Common myeloid progenitor, CD34-positive (primary cell): ENCODE measurements at regions not wholly inside any gene's neighbourhood (a gene's known extent, or its start where the extent isn't known, plus 50 kb on each side); places are given as distances from the start of the nearest gene placed in this dataset.
"Not testable (repeated sequence)": the region's sequence is repeated elsewhere in the genome, so short reads cannot be mapped to it uniquely, and the experiment has no call there.

Experiments
- CTCF ChIA-PET: fragments of 350-600 bp; sonication (Branson Sonifier 250); formaldehyde crosslinking; loops from one replicate; lab custom pipeline; 2021; ENCODE audit warnings: antibody characterized with exemption; lab: Charles Lee
- POLR2A ChIA-PET: fragments of 350-600 bp; sonication (Branson Sonifier 250); formaldehyde crosslinking; loops from one replicate; lab custom pipeline; 2021; ENCODE audit warnings: antibody characterized with exemption; lab: Charles Lee
- DNase-seq, 3 donors: peaks; one replicate each; pipeline versions ENCODE4 v3.0.0 to v3.0.0-alpha.2; 2013
- H3K27ac ChIP-seq, 2 experiments: 1 replicate in 1 of 2; 2 replicates in 1 of 2; pipeline ENCODE4 v1.7.0; 2013; ENCODE audit warnings: inconsistent platforms in 2 of 2, low read length in 2 of 2, mild to moderate bottlenecking in 2 of 2, low read depth in 1 of 2, moderate library complexity in 1 of 2; ENCODE audit not compliant: severe bottlenecking in 2 of 2, insufficient read depth in 1 of 2, poor library complexity in 1 of 2
- H3K27me3 ChIP-seq, 5 experiments: replicated peaks in 2 of 5; 1 replicate in 3 of 5; 2 replicates in 2 of 5; pipeline versions ENCODE4 v1.6.1 to v1.7.0; 2013; ENCODE audit warnings: low read length in 4 of 5, mild to moderate bottlenecking in 2 of 5, moderate library complexity in 2 of 5, inconsistent platforms in 1 of 5; ENCODE audit not compliant: insufficient read depth in 5 of 5, control insufficient read depth in 4 of 5
- H3K36me3 ChIP-seq, 4 experiments: 1 replicate in 2 of 4; 2 replicates in 2 of 4; pipeline versions ENCODE4 v1.6.1 to v1.7.0; 2013; ENCODE audit warnings: low read length in 3 of 4, control low read depth in 1 of 4, mild to moderate bottlenecking in 1 of 4; ENCODE audit not compliant: control insufficient read depth in 4 of 4, insufficient read depth in 4 of 4
- H3K4me1 ChIP-seq, 4 experiments: 1 replicate in 3 of 4; 2 replicates in 1 of 4; pipeline versions ENCODE4 v1.6.1 to v1.7.1; 2013; ENCODE audit warnings: low read length in 3 of 4, mild to moderate bottlenecking in 3 of 4, control low read depth in 1 of 4, inconsistent platforms in 1 of 4, moderate library complexity in 1 of 4; ENCODE audit not compliant: control insufficient read depth in 4 of 4, insufficient read depth in 4 of 4; ENCODE audit errors: control extremely low read depth in 1 of 4
- H3K4me3 ChIP-seq, 7 experiments: 1 replicate in 4 of 7; 2 replicates in 3 of 7; pipeline versions ENCODE4 v1.5.1 to v1.7.0; 2013; ENCODE audit warnings: mild to moderate bottlenecking in 7 of 7, low read length in 6 of 7, moderate library complexity in 6 of 7, inconsistent platforms in 2 of 7, low read depth in 2 of 7, control low read depth in 1 of 7; ENCODE audit not compliant: insufficient read depth in 4 of 7, control insufficient read depth in 1 of 7; ENCODE audit errors: extremely low read depth in 1 of 7
- H3K9me3 ChIP-seq, 5 experiments: 1 replicate in 4 of 5; 2 replicates in 1 of 5; pipeline versions ENCODE4 v1.6.1 to v1.7.1; 2013; ENCODE audit warnings: low read length in 4 of 5, mild to moderate bottlenecking in 2 of 5, inconsistent platforms in 1 of 5, low read depth in 1 of 5, moderate library complexity in 1 of 5; ENCODE audit not compliant: control insufficient read depth in 4 of 5, insufficient read depth in 2 of 5; ENCODE audit errors: control extremely low read depth in 1 of 5
- WGBS: methylation state at CpG from one replicate; pipeline ENCODE4 v1.1.5; 2013; ENCODE audit not compliant: insufficient coverage; 5-methylcytosine and 5-hydroxymethylcytosine counted together

DNA sequence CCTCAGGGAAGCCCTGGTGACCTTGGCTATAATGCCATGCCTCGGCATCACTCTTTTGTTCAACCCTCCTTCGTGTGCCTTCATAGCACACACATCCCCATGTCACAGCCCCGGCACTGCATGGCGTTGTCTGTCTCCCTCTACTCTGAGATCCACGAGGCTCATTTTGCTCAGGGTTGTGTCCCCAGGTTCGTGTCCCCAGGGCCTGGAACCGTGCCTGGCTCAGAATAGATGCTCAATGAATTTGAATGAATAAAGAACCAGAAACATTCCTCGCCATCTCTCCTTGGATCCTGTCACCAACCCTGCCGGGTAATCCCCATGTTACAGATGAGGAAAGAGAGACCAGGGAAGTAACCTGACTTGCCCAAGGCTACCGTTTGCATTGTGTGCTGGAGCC, 177.3 kb downstream of the PTPRU start:
- no peak overlapping the region for H3K27ac ChIP-seq
- 88% methylated on average over 9 of the region's 10 CpGs for WGBS

GRCh38 chr1:29412591-29412990, 176.3 kb downstream of the PTPRU start:
- no peaks in the 10 kb centered on the region for H3K4me1 ChIP-seq
- no peaks in the 10 kb centered on the region for H3K36me3 ChIP-seq
- DNase-seq: no peak
- 58% methylated on average over 2 of the region's 6 CpGs for WGBS
- ChIA-PET POLR2A (no interaction called here), CTCF (no interaction called here)
- H3K27ac ChIP-seq: no peak overlapping the region
- H3K27me3 ChIP-seq: peaks cover 0 to 30% (median 7%) of the 10 kb centered on the region in 5 experiments
- no peaks in the 10 kb centered on the region for H3K9me3 ChIP-seq
- H3K4me3 ChIP-seq: no peak overlapping the region

More for the DNA sequence above, 177.3 kb downstream of the PTPRU start:
- Histone ChIP-seq H3K4me1 (no peaks in the 10 kb centered on the region), H3K9me3 (no peaks in the 10 kb centered on the region), H3K4me3 (no peak overlapping the region), H3K27me3 (peaks cover 0 to 35% (median 7%) of the 10 kb centered on the region in 5 experiments), H3K36me3 (no peaks in the 10 kb centered on the region)
- no peak for DNase-seq
- CTCF ChIA-PET: no interaction called here
- POLR2A ChIA-PET: no interaction called here

GRCh38 chr1:29410476-29410875, 174.2 kb downstream of the PTPRU start:
- WGBS: 89% methylated on average over 3 of the region's 6 CpGs
- no peak overlapping the region for H3K27ac ChIP-seq
- ChIA-PET CTCF (no interaction called here), POLR2A (no interaction called here)
- H3K36me3 ChIP-seq: no peaks in the 10 kb centered on the region
- DNase-seq: no peak
- H3K27me3 ChIP-seq: peaks cover 0 to 37% (median 8%) of the 10 kb centered on the region in 5 experiments
- peaks cover 0 to 1% (median 0%) of the 10 kb centered on the region in 5 experiments for H3K9me3 ChIP-seq
- no peak overlapping the region for H3K4me3 ChIP-seq
- H3K4me1 ChIP-seq: no peaks in the 10 kb centered on the region

DNA sequence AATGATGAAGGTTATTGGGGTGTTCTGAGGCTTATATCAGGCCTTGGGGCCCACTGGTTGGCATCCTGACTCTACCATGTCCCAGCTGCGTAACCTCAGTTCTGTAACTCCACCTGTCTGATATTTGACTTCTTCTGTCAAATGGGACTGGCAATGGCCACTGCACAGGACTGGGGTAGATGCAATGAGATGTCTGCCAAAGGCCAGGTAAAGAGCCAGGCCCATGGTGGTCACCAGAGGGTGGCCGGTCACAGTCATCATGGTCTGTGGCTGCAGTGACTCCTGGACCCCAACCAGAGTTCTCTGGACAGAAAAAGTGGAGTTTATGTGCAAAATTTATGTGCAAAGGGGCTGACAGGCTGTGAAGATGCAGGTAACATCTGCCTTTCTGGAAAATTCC, 173.3 kb downstream of the PTPRU start:
- CTCF ChIA-PET: no interaction called here
- 88% methylated on average over 1 of the region's 2 CpGs for WGBS
- peaks cover 0 to 3% (median 0%) of the 10 kb centered on the region in 5 experiments for H3K9me3 ChIP-seq
- H3K36me3 ChIP-seq: no peaks in the 10 kb centered on the region
- no peaks in the 10 kb centered on the region for H3K4me1 ChIP-seq
- no peak for DNase-seq
- POLR2A ChIA-PET: no interaction called here
- no peak overlapping the region for H3K27ac ChIP-seq
- H3K4me3 ChIP-seq: no peak overlapping the region
- H3K27me3 ChIP-seq: peaks cover 0 to 29% (median 3%) of the 10 kb centered on the region in 5 experiments

DNA sequence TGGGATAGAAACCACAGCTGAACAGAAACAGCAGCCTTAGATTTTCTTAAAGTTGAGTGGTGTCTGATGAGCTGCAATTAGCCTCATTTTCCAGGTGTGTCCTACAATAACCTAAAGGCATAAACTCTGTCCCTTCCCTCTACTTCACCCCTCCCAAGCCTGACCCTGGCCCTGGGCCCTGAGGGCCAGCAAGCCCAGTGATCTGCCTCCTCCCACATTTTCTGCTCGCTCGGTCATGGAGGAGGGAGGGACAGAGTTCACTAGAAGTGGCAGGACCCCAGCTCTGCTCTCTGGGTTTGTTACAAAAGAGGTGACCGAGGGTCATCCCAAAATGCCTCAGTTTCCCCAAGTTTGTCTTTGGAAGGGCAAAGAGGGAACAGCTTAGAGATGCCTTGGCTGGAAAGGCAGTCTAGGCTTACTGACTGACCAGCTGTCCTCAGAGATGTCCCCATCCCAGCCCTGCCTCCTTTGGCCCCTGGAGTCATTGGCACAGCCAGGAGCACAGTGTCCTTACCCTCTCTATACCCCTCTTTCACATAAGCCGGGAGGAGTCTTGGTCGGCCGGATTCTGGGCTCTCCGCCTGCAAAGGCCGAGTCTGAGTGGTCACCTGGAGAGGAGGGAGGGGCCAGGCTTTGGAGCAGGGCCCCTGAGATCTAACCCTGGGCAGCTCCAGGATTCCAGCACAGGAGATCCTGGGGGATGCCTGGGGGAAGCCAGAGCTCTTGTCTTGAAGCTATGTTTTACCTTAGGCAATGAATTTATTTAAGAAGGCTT, 172.7 kb downstream of the PTPRU start:
- H3K36me3 ChIP-seq: no peaks in the 10 kb centered on the region
- no peak overlapping the region for H3K27ac ChIP-seq
- H3K9me3 ChIP-seq: peaks cover 0 to 6% (median 0%) of the 10 kb centered on the region in 5 experiments
- peaks cover 0 to 25% (median 3%) of the 10 kb centered on the region in 5 experiments for H3K27me3 ChIP-seq
- DNase-seq: no peak
- no peaks in the 10 kb centered on the region for H3K4me1 ChIP-seq
- H3K4me3 ChIP-seq: no peak overlapping the region
- ChIA-PET POLR2A (no interaction called here), CTCF (no interaction called here)
- WGBS: 82% methylated on average over 7 of the region's 8 CpGs

- POLR2A ChIA-PET: no interaction called here
- peaks cover 0 to 20% (median 3%) of the 10 kb centered on the region in 5 experiments for H3K27me3 ChIP-seq
- CTCF ChIA-PET: no interaction called here
- H3K27ac ChIP-seq: no peak overlapping the region
- H3K4me1 ChIP-seq: no peaks in the 10 kb centered on the region
- WGBS: 100% methylated on average over 1 of the region's 2 CpGs
- DNase-seq: no peak
- peaks cover 0 to 6% (median 0%) of the 10 kb centered on the region in 5 experiments for H3K9me3 ChIP-seq
- no peak overlapping the region for H3K4me3 ChIP-seq
- H3K36me3 ChIP-seq: no peaks in the 10 kb centered on the region
These were observed 170.5 kb downstream of the PTPRU start for GRCh38 chr1:29406814-29407213.

GRCh38 chr1:29400203-29400602, 163.9 kb downstream of the PTPRU start:
- POLR2A ChIA-PET, H3K27me3 ChIP-seq, H3K36me3 ChIP-seq, DNase-seq, H3K4me1 ChIP-seq, H3K27ac ChIP-seq, H3K4me3 ChIP-seq, CTCF ChIA-PET, H3K9me3 ChIP-seq: not testable (repeated sequence)
